ENCODE measurements at regions not wholly inside any gene's neighbourhood (a gene's known extent, or its start where the extent isn't known, plus 50 kb on each side); places are given as distances from the start of the nearest gene placed in this dataset.

DNA sequence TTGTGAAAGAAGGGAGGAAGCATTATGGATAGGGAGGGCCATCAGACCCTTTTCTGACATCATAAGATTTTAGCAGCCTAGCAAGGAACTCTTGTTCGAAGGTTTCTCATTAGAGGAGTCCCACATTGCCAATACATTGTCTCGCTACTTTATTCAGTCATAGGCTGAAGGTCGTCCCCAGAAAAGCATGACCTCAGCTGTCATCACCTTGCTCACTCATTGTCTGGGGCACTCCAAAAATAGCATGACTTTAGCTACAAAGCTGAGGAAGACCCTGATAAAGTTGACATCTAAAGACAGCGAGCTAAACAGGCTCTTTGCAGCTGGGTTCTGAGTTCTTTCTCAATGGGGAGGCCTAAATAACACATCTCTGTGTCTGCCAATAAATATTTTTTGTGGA is 112.4 kb upstream of the PTPRR start:
- no peak for TF ChIP-seq CTCF (IDR thresholded peaks at IDR 0.05; ENCODE audit: low read depth, low read length, missing control alignments)
- in situ Hi-C loops (cut with HindIII; ENCODE audit: low sequenced_read_pairs), result no loop called here

DNA sequence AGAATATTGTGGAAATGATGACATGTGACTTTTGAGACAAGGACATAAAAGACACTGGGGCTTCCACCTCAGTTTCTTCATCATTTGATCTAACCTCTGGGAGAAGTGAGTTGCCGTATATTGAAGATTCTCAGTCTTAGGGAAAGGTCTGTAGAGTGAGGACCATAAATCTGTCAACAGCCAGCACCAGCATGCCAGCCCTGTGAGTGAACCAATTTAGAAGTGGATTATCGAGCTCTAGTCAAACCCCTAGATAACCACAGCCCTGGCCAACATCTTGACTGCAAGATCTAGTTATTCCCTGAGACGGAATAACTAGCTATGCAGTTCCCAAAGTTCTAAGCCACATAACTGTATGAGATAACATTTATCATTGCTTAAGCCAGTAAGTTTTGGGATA is 108.8 kb upstream of the PTPRR start:
- TF ChIP-seq CTCF (IDR thresholded peaks at IDR 0.05; ENCODE audit: low read depth, low read length, missing control alignments), result no peak
- in situ Hi-C loops (cut with HindIII; ENCODE audit: low sequenced_read_pairs), result no loop called here
- H3K4me3 ChIP-seq (ENCODE audit: low read depth, low read length), result no peak overlapping the region
- no peak for DNase-seq (ENCODE audit: low read depth)

More for the DNA sequence above, 112.4 kb upstream of the PTPRR start:
- H3K4me3 ChIP-seq (ENCODE audit: low read depth, low read length), result no peak overlapping the region
- DNase-seq (ENCODE audit: low read depth), result no peak

- no peak for DNase-seq (ENCODE audit: low read depth)
- no peak overlapping the region for H3K4me3 ChIP-seq (ENCODE audit: low read depth, low read length)
- TF ChIP-seq CTCF (IDR thresholded peaks at IDR 0.05; ENCODE audit: low read depth, low read length, missing control alignments), result no peak
- in situ Hi-C loops (cut with HindIII; ENCODE audit: low sequenced_read_pairs), result no loop called here
Observed at GRCh38 chr12:71027856-71028255, 107.3 kb upstream of the PTPRR start.

GRCh38 chr12:71024827-71025226 is 104.3 kb upstream of the PTPRR start:
- no peak for TF ChIP-seq CTCF (IDR thresholded peaks at IDR 0.05; ENCODE audit: low read depth, low read length, missing control alignments)
- in situ Hi-C loops (cut with HindIII; ENCODE audit: low sequenced_read_pairs), result no loop called here
- no peak overlapping the region for H3K4me3 ChIP-seq (ENCODE audit: low read depth, low read length)
- no peak for DNase-seq (ENCODE audit: low read depth)

- in situ Hi-C loops (cut with HindIII; ENCODE audit: low sequenced_read_pairs), result no loop called here
- no peak for TF ChIP-seq CTCF (IDR thresholded peaks at IDR 0.05; ENCODE audit: low read depth, low read length, missing control alignments)
- DNase-seq (ENCODE audit: low read depth), result no peak
- no peak overlapping the region for H3K4me3 ChIP-seq (ENCODE audit: low read depth, low read length)
Observed at GRCh38 chr12:71024281-71024680, 103.7 kb upstream of the PTPRR start.

- no peak overlapping the region for H3K4me3 ChIP-seq (ENCODE audit: low read depth, low read length)
- in situ Hi-C loops (cut with HindIII; ENCODE audit: low sequenced_read_pairs), result no loop called here
- no peak for DNase-seq (ENCODE audit: low read depth)
- no peak for TF ChIP-seq CTCF (IDR thresholded peaks at IDR 0.05; ENCODE audit: low read depth, low read length, missing control alignments)
Observed at GRCh38 chr12:71021491-71021890, 101.0 kb upstream of the PTPRR start.

DNA sequence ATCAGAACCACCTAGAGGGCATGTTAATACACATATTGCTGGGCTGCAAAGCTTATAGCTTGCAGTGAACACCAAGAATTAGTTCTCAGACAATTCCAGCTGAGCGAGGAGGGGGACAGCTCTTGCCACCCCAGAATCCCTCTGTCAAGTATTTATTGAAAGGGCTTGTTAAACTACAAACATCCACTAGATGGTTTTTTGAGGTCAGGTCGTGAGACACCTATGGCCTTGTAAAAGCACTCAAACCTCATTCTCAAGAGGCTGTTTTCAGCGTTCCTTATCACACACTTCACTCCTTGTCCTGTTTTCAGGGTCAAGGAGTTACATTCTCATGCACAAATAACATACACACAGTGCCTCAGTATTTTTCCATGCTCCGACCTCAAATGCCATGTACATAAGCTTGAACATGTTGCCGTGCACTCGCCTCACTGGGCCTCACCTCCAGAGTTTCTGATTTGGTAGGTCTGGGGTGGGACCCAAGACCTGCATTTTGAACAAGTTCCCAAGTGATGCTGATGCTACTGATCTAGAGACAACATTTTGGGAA is 98.8 kb upstream of the PTPRR start:
- no peak for TF ChIP-seq CTCF (IDR thresholded peaks at IDR 0.05; ENCODE audit: low read depth, low read length, missing control alignments)
- DNase-seq (ENCODE audit: low read depth), result no peak

More for the DNA sequence above, 98.8 kb upstream of the PTPRR start:
- in situ Hi-C loops (cut with HindIII; ENCODE audit: low sequenced_read_pairs), result no loop called here
- no peak overlapping the region for H3K4me3 ChIP-seq (ENCODE audit: low read depth, low read length)
